GM19455 (cell line): ENCODE measurements at regions not wholly inside any gene's neighbourhood (a gene's known extent, or its start where the extent isn't known, plus 50 kb on each side); places are given as distances from the start of the nearest gene placed in this dataset.
"Not testable (repeated sequence)": the region's sequence is repeated elsewhere in the genome, so short reads cannot be mapped to it uniquely, and the experiment has no call there.

Source experiments
- ATAC-seq: cut with Tn5 transposase; IDR thresholded peaks from one replicate; pipeline ENCODE4 v1.9.1; 2021; ENCODE audit not compliant: unreplicated experiment

DNA sequence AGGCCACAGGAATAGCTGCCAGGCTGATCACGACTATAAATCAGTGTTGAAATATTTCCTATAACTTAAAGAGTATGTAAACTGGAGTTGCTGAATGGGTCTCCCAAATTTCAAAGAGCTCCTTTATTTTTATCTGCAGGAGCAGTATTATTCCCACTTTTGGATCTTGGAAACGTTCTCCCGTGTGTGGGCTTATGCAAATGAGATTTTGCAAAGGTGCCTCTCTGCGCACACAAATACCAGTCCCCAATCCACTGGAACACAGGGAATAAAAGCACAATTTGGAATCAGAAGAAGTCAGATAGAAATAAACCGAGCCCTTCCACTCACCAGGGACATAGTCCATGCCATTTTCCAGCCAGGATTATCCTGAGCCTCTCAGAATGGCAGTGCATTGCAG, 350.2 kb upstream of the CELF2 start:
- ATAC-seq = no peak

DNA sequence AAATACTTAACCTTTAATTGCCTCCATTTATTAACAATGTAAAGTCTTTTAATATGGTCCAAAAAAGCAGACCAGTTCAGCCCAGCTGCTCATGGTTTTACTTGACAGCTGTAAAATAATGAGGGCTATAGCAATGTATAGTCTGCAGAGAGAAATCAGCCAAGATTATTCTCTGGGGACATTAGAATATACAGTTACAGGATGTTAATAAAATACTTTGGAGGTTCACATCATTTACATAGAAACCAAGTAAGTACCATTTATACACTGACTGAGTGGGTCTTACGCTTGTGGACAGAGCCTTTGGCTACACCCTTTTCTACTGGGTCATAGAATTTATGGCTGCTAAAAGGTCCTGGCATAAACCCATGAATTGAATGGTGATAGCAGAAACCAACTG, 340.7 kb upstream of the CELF2 start:
- no peak for ATAC-seq

DNA sequence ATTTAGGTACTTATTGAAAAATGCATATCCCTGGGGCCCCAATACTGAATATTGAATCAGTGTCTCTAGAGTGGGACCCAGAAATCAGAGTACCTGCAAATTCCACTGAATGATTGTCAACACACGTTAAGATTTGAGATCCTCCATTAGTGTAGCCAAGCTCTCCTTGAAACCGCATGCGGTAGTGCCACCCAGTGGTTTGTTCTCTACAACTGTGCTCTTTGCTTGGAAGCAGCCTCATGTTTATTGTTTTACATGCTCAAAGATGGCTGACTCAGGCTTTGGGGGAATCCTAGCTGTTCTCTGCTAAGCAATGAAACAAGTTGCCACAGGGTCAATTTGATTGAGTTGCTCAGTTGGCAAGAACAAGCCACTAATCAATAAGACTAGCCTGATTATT, 340.2 kb upstream of the CELF2 start:
- no peak for ATAC-seq

DNA sequence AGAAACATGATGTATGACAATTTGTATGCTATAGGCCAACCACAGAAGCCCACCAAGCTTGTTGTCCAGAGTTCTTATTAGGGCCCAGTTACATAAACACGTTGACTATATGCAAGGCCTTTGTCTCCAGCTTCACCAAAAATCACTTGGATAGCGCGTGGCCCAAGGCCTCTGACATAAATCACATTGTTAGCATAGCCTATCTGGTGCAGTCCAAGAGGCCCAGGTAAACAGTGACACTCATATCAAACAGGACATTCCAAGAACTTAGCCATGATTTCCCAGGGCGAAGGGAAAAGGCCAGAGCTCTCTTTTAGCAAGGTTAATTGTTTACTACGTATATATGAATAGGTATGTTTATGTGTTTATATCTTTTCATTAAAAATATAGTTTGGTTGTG, 337.2 kb upstream of the CELF2 start:
- ATAC-seq = no peak

DNA sequence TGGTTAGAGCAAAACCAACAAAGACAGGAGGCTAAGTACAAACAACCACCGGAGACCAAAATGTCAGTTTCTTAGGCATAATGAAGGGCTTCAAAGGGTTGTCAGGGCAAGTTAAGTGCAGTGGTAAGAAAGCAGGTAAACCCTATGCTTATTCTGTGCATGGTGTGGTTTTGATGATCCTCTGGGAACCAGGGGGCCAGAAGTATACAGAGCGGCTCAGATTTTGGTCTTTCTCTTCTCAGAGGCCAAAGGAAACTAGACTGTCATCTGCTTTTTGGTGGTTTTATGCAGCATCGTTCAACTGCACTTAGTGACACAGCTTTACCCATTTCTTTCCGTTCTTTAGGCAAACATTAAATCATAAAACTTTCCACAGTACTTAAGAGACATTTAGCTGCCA, 332.7 kb upstream of the CELF2 start:
- no peak for ATAC-seq

DNA sequence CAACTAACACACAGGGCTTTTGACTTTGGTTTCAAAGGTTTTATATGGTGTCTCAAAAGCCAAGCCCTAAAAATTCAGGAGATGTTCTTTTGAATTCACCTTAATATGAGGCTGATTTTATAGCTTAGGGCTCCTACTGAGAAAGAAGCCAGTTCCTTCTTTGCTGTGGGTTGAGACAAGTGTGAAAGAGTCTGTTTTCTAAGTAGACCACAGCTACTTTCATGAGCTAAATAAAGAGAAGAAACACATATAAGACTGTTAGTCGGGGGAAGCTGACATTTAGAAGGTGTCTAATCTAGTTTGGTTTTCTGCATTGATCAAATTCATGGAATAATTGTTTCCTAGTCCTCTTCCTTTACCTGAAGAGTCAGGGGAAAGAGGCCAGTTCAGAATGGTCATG, 332.1 kb upstream of the CELF2 start:
- ATAC-seq = no peak

DNA sequence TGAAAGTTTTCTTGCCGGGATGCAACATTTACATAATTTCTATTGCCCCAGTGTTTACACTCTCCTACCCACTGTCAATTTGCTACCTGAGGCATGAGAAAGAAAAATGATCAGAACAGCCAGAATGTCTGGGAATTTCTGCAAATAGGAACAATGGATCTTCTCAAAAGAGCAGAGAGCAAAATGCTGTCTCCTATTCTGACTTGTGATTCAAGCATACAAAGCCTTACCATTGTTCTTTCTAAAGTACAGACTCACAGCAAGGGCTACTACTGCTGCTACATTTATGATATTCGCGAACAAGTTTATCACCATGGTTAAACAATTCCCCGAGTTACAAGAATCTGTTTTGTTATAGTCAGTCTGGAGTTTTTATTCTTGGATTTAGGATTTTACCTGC, 329.9 kb upstream of the CELF2 start:
- ATAC-seq = no peak

DNA sequence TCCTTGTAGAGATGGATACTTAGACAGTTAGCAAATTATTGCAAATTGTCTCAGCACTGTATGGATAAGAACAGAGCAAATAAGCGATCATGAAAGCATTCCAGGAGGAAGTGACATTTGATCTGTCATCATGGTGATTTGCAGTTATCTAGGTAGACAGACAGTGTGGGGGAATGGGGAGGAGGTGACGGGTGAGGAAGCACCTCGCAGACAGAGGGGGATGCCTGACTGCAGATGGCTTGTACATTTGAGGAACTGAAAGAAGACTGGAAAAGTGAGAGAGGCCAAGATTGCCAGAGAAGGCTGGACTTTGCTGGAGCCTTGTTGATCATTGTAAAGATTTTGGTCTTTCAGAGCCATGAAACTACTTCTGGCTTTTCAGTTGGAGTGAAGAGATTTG, 318.2 kb upstream of the CELF2 start:
- ATAC-seq = no peak

DNA sequence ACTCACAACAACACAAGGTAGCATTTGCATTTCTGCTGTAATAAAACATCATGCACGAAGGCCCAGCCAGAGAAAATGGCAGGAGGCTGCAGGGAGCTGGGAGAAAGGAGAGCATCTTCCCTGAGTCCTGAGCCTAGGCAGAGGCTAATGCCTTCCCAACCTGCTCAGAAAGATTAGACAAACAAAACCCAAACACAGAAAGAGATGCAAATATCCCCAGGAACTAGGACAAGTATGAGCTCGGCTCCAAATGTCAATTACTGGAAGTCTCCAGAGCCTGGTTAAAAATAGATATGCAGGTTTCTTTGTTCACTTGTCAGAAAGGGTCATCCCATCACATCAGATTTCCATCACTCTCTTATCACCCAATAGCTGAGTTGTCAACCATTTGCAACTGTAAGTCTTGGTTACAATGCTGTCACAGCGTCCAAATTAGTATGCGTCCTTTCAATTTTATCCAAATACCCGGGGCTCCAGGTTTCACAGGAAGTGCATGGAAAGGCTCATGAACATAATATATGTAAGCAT, 316.5 kb upstream of the CELF2 start:
- ATAC-seq = no peak

DNA sequence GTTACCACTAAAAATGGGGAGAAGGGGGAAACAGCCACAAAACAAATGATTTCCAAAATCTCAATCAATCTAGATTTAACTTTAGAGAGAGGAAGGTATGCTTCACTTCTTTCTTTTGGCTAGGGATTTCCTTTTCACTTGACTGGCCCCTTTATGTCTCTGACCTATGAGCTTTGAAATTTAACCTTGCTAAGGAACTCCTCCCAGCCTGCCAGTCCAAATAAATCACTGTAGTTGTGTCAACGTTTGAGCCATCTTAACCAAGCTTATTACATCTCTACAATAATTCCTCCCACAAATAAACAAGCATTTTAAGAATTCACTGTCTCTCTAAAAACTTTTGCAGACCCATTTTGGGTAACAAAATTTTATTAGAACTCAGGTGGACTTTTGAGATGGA, 315.5 kb upstream of the CELF2 start:
- no peak for ATAC-seq

DNA sequence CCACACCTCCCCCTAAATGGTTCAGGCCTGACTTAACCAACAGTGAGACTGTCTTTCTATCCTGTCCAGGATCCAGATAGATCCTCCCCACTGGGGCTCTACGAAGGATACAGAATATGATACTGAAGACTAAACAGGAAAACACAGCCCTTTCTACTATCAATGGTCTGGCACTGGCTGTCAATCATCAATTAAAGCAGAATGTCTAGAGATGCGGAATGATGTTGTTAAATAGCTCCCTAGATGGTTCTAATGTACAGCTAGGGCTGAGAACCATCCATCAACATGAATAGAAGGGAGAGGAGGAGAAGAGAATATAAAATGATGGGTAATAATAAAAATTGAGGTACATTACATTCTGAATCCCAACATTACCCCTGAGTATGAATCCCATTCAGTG, 314.3 kb upstream of the CELF2 start:
- no peak for ATAC-seq

DNA sequence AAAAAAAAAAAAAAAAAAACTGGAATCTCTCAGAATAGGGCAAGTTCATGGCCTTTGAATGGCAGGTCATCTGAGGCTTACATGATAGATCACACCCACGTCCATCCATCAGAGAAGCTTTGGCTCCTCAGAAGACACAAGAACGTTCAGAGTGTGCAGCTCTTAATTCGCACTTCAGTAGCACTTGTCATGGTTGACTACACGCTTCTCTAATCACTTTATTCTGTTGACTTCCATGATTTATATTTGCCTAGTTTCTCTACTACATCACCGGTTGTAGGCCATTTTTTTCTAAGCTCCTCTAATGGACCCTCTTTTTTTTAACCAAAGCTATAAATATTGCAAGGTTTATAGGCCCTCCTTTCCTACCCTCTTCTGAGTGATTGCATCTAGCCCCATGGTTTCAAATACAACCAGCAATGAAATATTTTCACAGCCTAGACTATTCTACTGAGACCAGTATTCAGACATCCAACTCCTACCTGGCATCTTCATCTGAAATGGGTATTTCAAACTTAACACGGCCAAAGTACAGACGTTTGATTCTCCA, 305.4 kb upstream of the CELF2 start:
- no peak for ATAC-seq

DNA sequence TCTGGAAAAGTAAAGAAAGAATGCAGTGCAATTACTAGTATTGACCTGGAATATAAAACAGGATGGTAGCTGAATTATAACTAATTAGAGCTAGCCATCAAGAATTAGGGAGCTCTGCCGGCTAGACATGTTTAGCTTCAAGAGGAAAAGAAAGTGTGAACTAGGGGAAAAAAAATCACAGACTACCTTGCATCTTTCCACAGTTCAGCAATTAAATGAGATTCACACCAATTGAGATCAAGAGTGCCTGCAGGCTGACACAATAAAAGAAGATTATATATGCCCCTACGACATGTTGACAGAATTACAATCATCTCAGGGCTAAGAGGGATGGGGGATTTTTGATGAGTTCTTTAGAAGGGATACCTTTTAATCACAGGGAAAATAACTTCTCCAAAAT, 303.3 kb upstream of the CELF2 start:
- no peak for ATAC-seq

DNA sequence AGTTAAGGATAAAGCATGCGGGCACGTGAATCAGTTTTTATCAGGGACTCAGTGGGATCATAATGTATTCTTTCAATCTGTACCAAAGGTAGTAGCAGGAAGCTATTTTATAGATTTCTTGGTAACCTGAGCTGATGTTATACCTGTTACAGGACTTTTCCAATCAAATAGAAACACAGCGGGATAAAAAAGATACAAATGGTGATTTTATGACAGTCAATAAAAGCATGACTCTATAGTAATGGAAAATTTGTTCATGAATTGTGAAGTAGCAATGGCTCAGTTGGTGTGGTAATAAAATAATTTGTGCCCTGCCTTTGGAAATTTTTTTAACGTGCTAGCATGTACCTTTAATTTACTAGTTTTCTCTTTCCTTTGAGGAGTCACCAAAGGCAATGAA, 300.7 kb upstream of the CELF2 start:
- no peak for ATAC-seq

DNA sequence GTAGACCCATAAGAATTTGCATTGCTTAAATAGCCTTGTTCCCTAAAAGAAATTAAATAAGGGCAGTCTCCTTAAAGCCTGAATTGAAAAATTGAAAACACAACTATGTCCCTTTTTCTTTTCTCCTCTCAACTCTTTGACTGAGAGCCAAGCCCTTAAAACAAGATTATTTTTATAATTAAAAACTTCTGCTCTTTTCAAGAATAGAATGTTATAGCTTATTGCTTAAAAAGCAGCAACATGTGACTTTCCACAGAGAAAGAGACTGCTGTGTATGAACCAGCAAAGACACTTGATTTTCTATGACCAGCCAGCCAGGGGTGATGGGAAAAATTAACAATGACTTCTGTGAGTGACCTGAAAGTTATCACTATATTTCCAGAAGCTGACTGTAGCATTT, 295.2 kb upstream of the CELF2 start:
- ATAC-seq = no peak

DNA sequence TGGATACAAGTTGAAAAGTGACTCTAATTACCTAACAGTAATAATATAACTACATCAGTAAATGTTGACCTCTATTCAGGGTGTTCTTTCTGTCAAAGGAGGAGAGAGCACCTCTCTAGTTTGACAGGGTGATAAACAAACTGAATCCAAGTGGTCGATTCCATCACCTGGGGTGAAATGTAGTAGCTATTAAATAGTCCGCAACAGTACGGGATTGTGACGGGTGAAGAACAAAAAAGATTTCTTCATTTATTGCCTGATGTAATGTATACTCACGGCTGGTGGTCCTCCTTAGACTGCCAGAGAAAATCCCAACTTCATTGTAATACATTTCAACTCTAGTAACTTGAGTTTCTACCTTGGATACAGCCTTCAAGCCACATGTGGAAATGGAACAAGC, 292.5 kb upstream of the CELF2 start:
- no peak for ATAC-seq

DNA sequence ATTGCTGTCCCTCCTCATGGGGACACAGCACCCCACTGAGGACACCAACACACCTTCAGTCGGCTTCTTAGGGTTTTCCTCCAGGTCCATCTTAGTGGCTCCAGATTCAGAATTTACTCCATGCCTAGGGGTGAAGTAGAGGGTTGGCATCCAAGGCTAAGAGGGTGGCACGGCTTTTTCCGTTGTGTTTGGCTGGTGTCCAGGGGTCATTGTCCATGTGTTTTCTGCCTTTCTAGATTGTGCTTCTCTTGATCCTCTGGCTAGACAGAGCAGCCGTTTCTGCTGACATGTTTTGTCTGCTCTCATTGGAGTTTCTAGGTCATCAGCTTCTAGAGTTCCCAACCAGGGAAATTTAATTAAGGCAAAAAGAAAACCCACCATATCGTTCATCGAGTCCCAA, 291.6 kb upstream of the CELF2 start:
- ATAC-seq = no peak

DNA sequence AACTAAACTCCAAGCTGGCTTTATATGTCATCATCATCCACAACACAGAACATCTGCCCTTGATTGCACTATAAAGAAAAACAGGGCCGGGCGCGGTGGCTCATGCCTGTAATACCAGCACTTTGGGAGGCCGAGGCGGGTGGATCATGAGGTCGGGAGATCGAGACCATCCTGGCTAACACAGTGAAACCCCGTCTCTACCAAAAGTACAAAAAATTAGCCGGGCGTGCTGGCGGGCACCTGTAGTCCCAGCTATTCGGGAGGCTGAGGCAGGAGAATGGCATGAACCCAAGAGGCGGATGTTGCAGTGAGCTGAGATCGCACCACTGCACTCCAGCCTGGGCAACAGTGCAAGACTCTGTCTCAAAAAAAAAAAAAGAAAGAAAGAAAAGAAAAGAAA, 290.3 kb upstream of the CELF2 start:
- not testable (repeated sequence) for ATAC-seq

DNA sequence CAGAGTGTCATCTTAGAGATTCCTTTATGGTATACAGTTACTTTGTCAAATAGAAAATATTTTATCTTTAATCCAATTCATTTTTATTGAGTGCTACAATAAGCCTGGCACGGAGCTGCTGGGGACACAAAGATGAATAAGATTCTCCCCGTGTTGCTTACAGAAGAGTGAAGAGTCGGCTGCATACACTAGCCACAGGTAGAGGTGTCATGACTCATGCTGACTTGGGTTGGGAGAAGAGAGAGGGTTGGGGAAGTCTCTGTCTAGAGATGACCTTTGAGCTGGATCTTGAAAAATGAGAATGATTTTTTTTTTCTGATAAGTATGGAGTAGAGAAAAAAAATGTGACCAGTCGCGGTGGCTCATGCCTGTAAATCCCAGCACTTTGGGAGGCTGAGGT, 289.9 kb upstream of the CELF2 start:
- no peak for ATAC-seq

DNA sequence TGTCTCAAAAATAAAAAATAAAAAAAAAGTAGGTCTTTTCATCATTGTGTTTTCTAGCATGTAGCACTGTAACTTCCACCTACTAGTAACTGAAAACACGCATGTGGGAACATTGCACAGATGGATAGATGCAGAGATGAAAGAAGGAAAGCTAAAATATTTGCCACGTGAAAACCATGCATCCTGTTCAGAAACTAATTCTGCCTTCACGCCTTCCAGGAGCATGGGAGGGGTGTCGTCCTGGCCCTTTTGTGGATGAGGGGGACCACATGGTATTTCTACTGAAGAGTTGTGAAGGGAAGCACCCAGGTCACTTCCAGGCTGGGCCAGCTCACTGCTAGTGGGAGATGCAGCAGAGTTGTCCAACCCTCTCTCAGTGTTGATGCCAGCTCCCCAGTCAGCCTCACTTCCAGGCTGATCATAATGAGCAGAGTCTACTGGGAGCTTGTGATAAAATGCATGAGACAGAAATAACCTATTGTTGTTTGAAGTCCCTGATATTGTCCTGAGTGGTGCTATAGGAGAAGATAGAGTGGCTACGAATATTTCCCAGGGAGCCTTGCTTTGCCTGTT, 287.1 kb upstream of the CELF2 start:
- no peak for ATAC-seq

DNA sequence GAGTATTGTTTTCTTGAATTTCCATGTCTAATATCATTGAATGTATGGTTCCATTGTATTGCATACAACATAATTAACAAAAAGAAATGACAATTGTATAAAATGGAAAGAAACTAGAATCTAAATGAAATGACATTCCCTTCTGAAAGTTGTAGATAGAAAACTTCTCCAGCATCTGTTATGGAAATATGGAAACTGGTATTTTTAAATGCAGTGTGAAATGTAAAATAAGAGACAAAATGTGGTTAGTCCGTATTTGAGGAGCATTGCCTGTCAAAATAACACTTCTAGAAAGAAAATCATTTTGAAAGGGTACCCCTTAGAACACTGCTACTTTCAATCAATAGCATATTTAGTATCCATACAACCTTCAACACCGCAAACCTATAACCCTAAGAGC, 286.3 kb upstream of the CELF2 start:
- ATAC-seq = no peak

DNA sequence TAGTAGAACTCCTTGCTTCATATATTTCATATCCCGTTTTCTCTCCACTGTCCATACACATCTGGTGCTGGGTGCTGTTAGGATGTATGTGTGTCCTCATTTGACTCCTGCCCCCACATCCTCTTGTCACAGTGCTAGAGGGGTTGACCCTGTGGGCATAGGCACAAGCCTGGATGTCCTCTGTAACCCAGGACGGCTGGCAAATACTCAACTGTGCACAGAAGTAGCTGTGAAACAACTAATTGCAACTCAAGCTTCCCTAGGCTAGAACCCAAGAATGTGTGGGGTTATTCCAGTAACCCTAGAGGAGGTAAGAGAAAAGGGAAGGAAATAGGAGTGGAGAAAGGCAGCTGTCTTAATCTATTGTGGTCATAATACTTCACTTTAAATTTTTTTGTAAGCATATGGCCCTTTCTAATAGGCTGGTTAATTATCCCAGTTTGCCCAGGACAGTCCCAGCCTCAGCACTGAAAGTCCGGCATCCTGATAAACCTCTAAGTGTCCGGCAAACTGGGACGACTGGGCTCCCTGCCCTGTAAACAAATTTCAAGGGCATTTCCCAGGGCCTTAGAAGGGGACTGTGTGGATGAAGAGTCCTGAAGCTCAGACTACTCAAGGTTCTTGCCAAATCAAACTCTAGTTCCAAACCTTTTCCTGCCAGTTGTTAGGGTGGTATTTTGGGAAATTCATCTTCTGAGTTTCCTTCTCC, 283.2 kb upstream of the CELF2 start:
- ATAC-seq = no peak

DNA sequence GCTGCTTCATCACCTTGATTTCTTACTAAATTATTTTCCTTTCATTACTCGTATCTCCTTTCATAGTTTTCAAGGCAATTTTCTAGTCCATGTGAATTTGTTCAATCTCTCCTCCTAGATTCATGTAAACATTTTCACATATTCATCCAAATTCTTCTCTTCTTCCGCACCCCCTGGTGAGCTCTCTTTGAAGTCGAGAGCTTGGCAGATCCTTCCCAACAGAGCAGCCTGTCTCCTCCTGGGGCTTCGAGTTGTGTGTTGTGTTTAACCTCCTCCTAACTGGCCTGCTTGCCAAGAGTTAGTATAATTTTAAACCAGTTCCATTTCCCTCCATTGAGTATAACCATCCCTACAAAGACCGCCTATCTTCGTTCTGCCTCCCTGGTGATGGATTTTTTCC, 272.4 kb upstream of the CELF2 start:
- ATAC-seq = no peak
